C4-2B (cell line): ENCODE measurements at regions not wholly inside any gene's neighbourhood (a gene's known extent, or its start where the extent isn't known, plus 50 kb on each side); places are given as distances from the start of the nearest gene placed in this dataset.

ENCODE experiments used
- ZFX ChIP-seq: fragments of 450-650 bp; IDR thresholded peaks from 2 replicates; pipeline ENCODE4 v1.6.1; 2017
- TF ChIP-seq, protein P1 (sequence below): fragments of 450-650 bp; conservative IDR thresholded peaks from 2 replicates; pipeline ENCODE4 v1.5.1; 2017; ENCODE audit warnings: mild to moderate bottlenecking

DNA sequence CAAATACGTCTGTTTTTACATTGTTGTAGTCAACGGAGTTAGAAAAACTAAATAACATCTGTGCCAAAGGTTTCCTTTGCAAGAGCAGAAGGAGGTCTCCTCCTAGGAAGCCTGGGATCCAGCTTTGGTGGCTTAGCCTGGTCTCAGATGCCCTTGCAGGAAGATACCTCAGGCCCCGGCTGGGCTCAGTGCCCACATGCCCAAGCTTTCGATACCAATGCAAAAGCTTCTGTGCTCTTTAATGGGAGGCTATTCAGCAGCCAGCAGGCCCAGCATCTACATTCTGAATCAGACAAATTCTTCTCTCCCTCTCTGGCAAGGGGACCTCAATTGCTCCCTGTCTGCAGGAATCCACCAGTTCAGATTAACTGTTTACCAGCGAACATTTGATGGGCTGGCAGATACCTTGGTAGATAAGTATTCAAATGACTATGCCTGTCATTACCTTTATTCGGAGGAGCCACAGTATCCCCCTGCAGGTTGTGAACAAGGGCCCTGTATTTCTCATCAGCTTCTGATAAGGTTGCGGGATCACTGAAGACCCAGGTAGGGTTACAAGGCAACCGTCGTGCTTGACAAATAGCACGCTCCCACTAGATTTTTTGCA is 180.1 kb upstream of the KBTBD8 start:
- TF ChIP-seq, protein P1, sequence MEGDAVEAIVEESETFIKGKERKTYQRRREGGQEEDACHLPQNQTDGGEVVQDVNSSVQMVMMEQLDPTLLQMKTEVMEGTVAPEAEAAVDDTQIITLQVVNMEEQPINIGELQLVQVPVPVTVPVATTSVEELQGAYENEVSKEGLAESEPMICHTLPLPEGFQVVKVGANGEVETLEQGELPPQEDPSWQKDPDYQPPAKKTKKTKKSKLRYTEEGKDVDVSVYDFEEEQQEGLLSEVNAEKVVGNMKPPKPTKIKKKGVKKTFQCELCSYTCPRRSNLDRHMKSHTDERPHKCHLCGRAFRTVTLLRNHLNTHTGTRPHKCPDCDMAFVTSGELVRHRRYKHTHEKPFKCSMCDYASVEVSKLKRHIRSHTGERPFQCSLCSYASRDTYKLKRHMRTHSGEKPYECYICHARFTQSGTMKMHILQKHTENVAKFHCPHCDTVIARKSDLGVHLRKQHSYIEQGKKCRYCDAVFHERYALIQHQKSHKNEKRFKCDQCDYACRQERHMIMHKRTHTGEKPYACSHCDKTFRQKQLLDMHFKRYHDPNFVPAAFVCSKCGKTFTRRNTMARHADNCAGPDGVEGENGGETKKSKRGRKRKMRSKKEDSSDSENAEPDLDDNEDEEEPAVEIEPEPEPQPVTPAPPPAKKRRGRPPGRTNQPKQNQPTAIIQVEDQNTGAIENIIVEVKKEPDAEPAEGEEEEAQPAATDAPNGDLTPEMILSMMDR, result no peak
- TF ChIP-seq ZFX, result no peak
